GM12874 (cell line): ENCODE measurements at regions not wholly inside any gene's neighbourhood (a gene's known extent, or its start where the extent isn't known, plus 50 kb on each side); places are given as distances from the start of the nearest gene placed in this dataset.

Experiments used
- TF ChIP-seq, protein P1 (sequence below): IDR thresholded peaks from 2 replicates; pipeline ENCODE4 v1.5.1; 2011; ENCODE audit warnings: low read depth, mild to moderate bottlenecking, control low read depth, low read length, moderate library complexity; ENCODE audit not compliant: insufficient read depth

DNA sequence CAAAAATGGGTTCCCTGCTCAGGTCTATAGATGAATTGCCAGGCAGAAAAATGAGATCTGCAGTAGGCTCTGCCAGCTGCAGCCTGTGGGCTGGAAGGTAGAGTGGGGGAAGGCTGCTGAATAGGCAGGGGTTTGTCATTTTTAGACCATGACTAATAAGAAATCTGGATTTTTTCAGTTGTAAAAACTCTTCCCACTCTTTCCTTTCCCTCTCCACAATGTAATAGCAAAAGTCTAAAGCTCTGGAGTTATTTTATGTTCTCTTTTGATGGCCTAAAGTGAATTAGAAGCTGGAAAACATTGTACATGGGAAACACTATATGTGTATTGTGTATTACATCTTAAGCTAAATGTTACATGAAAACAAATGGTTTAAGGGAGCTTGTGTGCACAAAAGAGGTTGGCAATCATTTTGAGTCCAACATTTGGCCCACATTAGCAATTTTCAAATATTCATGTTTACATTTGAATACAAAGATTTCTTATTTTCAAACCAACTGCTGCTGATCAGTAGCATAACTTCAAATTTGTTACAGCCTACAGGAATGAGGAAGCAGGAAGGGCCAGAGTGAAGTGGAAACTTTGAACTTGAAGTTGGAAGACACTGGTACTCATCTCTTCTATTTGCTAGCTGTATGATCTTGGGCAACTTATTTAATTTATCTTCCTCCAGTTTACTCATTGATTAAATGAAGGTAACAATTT is 407.1 kb downstream of the SLC4A3 start:
- TF ChIP-seq, protein P1, sequence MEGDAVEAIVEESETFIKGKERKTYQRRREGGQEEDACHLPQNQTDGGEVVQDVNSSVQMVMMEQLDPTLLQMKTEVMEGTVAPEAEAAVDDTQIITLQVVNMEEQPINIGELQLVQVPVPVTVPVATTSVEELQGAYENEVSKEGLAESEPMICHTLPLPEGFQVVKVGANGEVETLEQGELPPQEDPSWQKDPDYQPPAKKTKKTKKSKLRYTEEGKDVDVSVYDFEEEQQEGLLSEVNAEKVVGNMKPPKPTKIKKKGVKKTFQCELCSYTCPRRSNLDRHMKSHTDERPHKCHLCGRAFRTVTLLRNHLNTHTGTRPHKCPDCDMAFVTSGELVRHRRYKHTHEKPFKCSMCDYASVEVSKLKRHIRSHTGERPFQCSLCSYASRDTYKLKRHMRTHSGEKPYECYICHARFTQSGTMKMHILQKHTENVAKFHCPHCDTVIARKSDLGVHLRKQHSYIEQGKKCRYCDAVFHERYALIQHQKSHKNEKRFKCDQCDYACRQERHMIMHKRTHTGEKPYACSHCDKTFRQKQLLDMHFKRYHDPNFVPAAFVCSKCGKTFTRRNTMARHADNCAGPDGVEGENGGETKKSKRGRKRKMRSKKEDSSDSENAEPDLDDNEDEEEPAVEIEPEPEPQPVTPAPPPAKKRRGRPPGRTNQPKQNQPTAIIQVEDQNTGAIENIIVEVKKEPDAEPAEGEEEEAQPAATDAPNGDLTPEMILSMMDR: no peak

DNA sequence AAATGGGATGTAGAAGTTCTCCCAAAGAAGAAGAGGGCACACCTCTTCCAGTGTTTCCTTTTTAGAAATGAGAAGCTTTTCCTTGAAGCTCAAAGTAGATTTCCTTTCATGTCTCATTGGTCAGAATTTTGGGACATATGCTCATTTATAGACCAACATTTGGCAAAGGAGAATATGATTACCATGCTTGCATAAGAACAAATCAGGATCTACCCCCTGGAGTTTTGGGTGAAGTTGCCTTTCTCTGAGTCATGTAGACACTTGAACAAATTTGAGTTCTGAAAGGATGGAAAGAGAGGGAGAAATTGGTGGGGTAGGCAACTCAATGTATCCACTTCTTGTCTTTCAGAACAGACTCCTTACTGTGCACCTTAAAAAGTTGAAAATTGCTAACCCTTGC is 409.0 kb downstream of the SLC4A3 start:
- TF ChIP-seq, protein P1: no peak

DNA sequence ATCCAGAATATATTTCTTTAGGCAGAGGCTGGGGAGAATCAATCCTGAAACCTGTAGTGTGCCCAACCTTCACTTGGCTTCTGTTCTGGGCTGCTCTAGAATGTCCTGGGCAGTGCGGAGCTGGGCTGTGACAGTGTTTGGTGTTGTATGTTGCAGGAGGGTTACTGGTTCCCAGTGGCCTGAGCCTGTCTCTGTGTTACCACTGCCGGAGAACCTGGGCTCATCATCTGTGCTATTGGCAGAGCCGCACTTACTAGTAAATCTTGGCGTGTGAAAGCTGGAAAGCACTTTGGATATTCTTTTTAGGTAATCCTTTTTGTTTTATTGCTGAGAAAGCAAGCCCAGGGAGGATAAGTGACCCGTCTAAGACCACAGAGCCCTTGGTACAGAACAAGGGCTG is 412.9 kb downstream of the SLC4A3 start:
- TF ChIP-seq, protein P1: no peak

DNA sequence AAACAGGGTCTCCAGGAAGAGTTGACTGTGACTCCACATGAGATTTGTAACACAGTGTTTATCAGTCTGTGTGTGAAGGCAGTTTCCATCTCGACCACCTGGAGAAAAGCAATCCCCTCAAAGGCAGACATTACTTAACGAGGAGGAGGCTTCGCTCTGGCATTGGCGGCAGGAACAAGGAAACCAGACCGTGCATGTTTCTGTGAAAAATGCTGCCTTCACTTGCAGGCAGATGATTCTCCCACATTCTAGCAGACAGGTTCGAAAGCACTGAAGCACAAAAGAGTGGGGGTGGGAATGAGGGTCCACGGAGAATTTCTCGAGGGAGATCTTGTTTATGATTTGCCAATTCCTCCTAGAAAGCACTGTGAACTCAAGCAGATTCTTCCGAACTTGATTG is 414.0 kb downstream of the SLC4A3 start:
- TF ChIP-seq, protein P1: no peak

DNA sequence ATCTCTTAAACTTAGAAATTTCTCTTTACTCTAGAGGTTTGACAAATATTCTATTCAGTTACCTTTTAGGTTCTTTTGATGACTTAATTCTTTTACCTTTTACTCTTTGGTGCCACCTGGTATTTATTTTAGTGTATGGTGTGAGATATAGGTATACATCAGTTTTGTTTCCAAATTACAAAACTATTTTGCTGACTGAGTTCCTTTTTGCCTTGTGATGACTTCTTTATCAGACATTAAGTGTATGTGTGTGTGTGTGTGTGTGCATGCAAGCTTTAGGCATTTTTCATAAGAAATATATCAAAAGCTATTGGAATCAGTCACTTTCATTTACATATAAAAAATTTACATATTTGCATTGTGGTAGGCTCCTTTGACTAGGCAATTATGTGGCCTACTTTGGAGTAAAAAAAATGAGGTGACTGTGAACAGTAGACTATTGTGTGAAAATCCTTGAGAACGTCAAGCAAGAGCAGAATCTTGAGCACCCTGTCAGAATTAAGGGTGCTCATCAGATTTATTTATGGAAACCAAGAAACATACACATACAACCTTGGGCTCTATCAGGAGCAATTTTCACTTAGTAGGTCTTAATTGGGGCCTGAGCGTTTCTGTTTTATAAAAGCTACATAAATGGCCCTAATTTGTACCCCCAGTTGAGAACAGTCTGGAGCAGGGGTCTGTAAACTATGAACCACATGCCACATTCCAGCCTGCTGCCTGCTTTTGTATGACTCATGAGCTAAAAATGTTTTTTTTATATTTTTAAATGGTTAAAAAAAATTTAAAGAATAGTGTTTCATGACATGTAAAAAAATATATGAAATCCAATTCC is 415.9 kb downstream of the SLC4A3 start:
- TF ChIP-seq, protein P1: no peak

DNA sequence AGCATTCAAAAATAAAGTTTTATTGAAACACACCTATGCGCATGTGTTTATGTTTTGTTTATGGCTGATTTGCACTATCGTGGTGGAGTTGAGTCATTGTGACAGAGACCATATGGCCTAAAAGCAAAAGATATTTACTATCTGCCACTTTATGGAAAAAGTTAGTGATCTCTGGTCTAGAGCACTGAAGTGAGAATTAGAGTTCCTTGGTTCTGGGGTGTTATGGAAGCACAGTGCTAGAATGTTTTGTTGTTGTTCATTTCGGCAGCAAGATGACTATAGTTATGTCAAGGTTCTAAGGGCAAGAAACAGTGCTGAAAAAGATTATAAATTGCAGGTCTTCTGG is 416.5 kb downstream of the SLC4A3 start:
- TF ChIP-seq, protein P1: no peak

DNA sequence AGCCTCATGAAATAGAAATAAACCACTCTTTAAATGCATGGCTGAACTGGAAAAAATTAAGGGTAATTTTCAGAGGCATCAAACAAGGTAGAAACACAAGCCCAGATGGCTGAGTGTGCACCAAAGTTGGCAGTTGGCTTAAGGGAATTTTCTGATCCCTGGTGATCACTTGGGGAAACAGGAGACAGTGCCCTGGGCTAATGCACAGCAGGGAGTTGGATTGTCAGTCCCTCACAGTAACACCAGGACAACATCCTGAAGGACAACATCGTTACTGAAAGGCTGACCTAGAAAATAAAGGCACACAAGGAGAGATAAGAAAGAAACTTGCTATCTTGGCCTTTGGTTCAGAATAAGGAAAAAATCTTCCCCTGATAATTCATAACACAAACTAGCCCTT is 417.0 kb downstream of the SLC4A3 start:
- TF ChIP-seq, protein P1: no peak
